ENCODE measurements at regions not wholly inside any gene's neighbourhood (a gene's known extent, or its start where the extent isn't known, plus 50 kb on each side); places are given as distances from the start of the nearest gene placed in this dataset.
"Not testable (repeated sequence)": the region's sequence is repeated elsewhere in the genome, so short reads cannot be mapped to it uniquely, and the experiment has no call there.

DNA sequence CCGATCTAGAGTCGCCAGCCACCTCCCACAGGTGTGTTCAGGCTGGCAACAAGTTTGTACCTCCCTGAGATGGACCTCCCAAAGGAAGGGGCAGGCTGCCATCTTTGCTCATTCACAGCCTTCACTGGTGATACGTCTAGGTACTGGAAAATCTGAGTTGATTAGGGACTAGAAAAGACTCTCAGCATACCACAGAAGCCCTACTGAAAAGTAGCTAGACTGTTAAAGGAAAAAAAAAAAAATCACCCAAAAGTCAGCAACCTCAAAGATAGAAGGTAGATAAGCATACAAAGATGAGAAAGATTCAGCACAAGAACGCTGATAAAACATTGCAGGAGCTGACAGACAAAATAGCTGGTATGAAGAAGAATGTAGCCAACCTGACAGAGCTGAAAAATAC, 128.6 kb upstream of the WDR75 start:
- DNase-seq (ENCODE audit: low read depth) = no peak

DNA sequence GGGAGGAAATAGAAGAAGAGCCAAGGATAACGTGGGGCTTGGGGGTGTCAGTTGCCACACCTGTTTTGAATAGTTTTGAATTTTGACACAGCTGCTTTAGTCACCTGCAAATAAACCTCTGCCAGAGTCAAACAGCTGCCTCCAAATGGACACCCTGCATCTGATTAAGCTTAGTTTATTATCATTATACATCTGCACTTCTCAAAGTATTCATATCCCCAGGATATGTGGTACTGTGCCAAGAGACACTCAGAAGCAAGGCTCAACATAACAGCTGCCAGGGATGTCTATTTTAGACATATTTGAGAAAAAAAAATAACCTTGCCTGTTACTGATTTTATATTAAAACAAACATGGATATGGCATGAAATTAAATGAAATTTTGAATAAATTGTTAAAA, 122.5 kb upstream of the WDR75 start:
- no peak for DNase-seq (ENCODE audit: low read depth)

DNA sequence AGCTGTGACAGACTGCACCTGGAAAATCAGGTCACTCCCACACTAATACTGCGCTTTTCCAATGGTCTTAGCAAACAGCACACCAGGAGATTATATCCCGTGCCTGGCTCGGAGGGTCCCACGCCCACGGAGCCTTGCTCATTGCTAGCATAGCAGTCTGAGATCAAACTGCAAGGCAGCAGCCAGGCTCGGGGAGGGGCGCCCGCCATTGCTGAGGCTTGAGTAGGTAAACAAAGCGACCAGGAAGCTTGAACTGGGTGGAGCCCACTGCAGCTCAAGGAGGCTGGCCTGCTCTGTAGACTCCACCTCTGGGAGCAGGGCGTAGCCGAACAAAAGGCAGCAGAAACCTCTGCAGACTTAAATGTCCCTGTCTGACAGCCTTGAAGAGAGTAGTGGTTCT, 121.8 kb upstream of the WDR75 start:
- not testable (repeated sequence) for DNase-seq (ENCODE audit: low read depth)

DNA sequence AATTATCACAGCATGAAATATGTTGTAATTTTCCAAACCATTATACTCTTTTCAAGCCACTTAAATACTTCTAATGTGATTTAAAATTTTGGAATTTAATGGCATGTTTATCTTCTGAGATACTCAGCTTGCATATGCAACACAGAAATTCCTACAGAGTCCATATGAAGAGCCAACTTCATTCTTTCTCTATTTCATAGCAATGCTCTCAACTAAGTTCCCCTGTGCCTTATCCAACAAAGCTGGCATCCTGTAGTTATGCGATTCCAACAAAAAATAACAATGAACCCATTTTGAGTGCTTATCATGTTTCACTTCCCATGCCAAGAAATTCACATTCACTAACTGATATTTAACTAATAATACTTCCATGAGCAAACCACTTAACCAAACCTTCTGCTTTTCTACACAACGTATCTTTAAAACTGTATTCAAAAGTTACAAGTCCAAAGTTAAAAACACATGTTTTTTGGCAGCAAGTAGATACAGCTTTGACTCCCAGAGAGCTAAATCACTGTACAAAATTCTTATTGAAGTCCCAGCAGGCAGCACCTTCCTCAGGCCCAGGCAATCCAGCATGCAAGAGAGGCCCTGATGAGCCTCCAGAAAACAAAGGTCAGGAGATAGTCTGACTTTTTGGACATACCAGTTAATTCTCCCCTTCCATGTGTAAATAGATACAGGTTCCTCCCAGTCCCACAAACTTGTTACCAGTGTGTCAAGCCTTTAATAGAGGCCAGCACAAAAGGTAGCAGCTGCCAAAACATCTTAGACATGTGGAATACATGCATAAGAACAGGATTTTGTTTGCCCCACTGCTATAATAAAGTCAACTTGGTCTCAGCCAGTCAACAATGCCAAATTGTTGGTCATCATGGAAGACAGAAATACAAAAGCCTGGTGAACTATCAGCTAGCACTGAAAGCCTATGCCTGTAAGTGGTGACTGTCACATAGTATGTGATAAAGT, 113.1 kb upstream of the WDR75 start:
- no peak for DNase-seq (ENCODE audit: low read depth)

DNA sequence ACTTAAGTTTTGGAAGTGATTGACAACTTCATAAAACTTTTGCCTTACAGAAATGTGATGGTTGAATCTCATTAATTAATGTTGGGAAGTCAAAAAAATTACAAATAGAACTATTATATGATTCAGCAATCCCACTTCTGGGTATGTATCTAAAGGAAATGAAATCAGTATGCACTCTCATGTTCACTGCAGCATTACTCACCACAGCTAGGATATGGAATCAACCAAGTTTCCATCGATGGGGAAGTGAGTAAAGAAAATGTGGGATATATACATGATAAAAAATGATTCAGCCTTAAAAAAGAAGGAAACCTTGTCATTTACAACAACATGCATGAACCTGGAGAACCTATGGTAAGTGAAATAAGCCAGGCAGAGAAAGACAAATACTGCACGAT, 112.4 kb upstream of the WDR75 start:
- no peak for DNase-seq (ENCODE audit: low read depth)

DNA sequence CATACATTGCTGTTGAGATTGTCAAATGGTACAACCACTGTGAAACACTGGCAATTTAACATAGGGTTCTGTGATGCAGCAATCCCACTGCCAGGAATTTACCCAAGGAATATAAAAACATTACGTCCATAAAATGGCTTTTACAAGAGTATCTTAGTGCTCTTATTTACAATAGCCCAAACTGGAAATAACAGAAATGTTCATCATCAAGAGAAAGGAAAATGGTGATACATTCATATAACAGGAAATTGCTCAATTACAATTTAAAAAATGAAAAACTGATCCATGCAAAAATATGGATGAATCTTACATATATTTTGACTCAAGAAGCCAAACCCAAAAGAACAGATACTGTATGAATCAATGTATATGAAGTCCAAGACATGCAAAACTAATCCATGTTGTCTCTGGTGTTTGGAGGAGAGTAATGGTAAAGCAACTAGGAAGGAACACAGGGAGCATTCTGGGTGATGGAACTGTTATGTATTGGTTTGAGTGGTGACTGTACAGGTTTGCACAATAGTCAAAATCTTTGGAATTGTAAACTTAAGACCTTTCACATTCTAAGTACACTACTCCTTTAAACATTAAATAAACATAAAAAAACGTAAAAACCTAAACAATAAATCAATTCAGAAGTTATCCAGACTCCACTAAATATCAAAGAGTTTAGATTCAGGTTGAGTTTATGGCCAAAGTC, 104.8 kb upstream of the WDR75 start:
- no peak for DNase-seq (ENCODE audit: low read depth)

DNA sequence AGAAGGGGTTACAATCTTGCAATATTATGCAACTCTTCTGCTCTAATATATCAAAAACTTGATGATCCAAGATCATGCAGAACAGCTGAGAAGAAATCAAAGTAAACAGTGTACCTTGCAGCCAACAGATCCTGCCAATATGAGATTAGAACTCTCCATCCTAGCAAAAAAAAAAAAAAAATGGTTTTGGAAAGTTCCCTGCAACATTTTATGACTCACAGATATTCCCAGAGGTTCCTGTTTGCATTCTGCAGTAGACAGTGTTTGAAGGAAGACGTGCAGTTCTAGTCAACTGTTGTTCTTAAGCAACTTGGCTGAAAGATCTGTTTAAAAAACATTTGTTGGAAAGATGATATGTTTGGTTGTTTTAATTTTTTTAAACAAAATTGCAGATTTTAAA, 103.6 kb upstream of the WDR75 start:
- no peak for DNase-seq (ENCODE audit: low read depth)

DNA sequence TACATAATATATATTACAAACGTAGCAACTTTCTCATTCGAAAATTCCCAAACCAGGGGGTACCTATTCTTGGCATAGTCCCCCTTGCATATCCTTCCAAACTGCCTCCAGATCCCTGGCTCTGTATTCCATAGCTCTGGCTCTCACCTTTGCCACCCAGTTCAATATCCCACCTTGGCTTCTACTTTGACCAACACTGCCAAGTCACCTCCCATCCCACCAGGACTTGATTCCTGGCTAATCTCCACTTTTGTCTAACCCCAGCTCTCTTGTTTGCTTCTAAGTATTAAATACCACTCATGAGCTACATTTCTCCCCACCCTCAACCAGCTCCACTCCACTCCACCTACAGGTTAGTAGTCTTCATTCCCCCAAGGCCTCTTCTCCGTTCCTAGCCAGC, 103.2 kb upstream of the WDR75 start:
- no peak for DNase-seq (ENCODE audit: low read depth)

DNA sequence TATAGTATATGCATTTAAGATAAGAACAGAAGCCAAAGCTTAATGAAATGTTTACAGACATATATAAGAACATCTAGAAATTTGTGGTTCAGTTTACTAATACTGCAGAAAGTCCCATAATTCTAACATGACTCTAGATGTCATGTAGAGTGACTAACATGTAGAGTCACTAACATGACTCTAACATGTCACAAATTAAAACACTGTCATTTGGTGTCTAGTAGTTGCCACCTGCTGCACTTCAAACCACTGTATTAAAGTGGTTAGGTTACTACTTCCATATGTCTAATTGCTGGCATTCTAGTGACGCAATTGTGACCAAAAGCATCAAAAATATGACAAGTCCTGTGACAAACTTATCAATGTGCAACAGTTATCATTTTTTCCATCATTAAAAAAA, 100.2 kb upstream of the WDR75 start:
- no peak for DNase-seq (ENCODE audit: low read depth)

DNA sequence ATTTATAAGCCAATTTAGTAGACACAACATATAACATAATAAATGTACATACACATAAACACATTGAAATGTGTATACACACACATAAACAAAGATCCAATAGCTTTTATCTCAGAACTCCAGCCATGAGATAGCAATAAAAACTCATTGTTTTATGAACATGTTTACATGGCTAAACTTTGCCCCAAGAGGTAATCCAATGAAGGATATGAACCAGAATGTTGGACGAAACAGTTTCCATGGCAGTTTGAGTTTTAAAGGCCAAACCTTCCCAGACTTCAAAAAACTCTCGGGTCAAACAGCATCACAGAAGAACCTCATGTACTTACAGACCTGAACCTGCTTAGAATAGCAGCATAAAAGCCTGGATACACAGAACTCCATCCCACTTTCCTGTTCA, 97.2 kb upstream of the WDR75 start:
- DNase-seq (ENCODE audit: low read depth) = no peak

DNA sequence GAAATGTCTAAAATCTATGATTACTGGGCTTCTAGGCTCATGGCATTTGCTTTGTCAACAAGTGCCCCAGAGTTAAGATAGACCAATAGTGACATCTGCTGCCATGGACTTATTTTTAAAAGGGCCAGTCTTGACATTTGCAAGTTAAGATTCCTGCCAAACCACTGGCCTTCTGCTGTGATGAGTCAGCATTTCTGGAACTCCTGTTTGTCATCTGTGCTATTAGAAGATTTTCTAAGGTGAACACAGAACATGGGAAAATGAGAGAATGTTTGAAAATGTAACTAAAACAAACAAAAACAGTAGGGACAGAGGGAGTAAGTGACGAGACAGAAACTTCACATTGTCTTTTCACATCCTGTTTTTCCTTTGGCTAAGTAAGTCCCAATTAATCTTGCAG, 93.7 kb upstream of the WDR75 start:
- no peak for DNase-seq (ENCODE audit: low read depth)

DNA sequence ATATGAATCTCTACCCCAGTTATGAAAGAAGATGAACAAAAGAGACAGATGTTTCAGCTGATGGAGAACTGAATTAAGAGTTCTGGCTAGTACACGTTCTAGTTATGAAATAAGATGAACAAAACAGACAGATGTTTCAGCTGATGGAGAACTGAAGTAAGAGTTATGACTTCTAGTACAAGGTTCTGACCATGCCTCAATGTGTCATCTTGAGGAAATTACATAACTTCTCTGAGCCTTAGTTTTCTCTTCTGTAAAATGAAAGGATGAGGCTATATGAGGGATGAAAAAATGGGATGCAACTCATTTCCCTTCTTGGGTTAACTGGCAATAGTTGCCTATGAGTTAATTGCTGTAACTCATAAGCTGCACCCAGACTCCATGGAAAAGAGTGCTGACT, 92.9 kb upstream of the WDR75 start:
- DNase-seq (ENCODE audit: low read depth) = no peak

DNA sequence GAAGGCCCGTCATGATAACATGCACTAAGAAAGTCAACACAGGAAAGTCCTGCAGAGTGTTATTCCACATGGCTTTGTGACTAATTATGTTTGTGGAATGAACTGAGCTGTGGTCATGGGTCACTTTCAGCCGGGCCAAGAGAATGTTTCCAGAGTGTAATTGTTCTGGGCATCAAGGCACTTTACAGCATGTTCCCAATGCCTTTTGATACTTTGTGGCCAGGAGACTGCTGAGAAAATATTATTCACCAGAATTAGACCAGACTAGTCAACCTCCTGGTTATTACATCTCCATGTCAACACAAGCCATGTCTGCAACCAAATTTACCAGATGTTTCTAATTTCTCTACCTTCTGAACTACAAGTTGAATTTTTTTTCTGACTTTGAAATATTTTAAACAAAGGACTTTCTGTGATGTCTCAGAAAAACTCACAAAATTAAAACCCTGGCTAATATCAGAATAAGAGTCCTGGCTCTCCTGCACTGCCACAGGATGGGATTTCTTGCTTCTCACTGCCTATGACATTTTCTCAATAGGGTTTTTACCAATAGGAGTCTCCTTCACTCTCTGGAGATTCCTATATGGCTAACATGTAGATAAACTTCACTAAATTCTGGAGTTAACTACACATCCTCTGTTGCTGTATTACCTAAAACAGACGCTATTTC, 90.6 kb upstream of the WDR75 start:
- DNase-seq (ENCODE audit: low read depth) = no peak

DNA sequence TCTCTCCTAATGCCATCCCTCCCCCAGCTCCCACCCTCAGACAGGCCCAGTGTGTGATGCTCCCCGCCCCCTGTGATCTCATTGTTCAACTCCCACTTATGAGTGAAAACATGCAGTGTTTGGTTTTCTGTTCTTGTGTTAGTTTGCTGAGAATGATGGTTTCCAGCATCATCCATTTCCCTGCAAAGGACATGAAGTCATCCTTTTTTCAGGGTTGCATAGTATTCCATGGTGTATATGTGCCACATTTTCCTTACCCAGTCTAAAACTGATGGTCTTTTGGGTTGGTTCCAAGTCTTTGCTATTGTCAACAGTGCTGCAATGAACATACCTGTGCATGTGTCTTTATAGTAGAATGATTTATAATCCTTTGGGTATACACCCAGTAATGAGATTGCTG, 89.3 kb upstream of the WDR75 start:
- not testable (repeated sequence) for DNase-seq (ENCODE audit: low read depth)

DNA sequence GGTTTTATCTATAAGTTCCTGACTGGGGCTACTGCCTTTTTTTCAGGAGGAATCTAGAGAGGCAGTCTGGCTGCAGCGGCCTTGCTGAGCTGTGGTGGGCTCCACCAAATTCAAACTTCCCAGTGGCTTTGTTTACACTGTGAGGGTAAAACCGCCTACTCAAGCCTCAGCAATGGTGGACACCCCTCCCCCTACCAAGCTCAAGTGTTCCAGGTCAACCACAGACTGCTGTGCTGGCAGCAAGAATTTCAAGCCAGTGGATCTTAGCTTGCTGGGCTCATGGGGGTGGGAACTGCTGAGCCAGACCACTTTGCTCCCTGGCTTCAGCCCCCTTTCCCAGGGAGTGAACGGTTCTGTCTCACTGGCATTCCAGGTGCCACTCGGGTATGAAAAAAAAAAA, 83.9 kb upstream of the WDR75 start:
- DNase-seq (ENCODE audit: low read depth) = not testable (repeated sequence)

DNA sequence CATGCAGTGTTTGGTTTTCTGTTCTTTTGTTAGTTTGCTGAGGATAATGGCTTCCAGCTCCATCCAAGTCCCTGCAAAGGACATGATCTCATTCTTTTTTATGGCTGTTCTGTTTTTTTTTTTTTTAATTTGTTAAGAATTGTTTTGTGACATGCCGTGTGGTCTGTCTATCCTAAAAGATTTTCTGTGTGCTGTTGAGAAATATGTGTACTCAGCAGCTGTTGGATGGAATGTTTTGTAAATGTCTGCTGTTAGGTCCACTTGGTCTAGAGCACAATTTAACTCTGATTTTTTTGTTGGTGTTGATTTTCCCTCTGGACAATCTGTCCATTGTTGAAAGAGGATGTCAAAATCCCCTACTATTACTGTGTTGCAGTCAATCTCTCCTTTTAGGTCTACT, 80.4 kb upstream of the WDR75 start:
- no peak for DNase-seq (ENCODE audit: low read depth)

DNA sequence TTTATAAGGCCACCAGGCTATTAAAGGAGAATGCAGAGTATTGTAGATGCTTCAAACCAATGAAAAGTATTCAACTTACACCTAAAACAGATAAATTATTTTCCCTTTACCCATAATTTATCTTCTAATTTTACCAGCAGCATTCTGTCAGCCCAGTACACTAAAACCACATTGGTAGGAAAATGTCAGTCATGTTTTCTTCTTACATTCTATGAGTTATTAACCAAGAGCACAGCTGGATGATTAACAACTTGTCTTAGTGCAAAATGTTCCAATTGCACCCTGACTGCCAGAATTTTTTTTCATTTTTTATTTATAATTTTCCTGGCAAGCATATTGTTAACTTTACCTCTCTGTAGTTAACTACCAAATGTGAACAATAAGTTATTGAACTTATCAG, 79.0 kb upstream of the WDR75 start:
- DNase-seq (ENCODE audit: low read depth) = no peak

DNA sequence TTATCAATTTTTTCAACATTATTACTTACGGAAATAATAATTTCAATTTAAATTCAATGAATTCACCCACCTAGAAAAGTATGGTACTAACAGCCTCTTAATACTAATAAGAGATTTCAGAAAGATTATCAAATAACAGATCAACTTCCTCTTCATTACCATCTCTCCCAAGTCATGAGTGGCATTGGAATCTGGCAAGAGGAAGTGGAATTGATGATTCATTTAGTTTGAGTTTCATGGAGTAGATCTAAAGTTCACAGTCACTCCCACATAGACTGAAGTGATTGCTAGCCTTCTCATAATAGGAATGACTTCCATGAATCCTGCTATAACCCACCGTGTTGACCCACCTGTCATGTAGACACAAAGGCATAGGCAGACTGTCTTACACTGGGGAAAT, 77.7 kb upstream of the WDR75 start:
- no peak for DNase-seq (ENCODE audit: low read depth)

DNA sequence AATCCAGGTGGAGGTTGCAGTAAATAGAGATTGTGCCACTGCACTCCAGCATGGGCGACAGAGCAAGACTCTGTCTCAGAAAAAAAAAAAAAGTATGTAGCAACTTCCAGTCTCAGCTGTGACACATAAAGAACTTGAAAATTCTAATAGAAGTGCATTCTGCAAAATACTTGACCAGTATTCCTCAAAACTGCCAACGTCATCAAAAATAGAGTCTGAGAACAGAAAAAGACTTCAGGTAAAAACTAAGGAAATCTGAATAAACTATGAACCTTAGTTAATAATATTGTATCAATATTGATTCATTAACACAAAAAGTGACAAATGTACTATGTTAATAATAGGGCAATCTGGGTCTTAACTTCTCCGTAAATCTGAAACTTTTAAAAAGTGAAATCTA, 76.7 kb upstream of the WDR75 start:
- DNase-seq (ENCODE audit: low read depth) = no peak

DNA sequence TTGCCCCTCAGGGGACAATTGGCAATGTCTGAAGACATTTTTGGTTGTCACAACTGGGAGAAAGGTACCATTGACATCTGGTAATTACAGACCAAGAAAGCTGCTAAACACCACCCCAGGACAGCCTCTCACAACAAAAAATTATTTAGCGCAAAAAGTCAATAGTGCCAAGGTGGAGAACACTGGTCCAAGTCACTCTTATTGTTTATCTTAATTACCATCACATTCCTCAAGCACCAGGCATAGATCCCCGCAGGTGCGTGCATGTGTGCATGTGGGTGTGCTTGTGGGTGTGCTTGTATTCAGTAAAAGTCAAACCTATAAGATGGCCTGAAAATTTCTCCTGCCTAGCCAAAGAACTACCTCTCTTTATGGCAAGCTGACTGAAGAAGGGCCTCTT, 74.9 kb upstream of the WDR75 start:
- no peak for DNase-seq (ENCODE audit: low read depth)

DNA sequence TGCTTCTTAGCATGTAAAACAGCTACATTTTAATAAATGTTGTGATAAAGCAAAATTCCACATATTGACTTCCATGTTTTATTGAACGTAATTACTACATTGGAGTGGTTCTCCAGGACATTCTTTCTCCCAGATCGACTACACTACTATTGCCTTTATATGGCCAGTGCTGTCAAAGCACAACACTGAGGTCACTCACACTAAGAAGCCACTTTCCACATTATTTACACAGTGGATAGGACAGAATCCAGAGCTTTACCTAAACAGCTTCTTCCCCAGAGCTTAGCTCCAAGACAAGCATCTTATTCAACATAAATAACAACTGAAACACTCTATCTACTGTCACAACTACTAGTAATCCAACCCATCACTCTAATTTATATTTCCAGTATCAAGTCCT, 73.9 kb upstream of the WDR75 start:
- DNase-seq (ENCODE audit: low read depth) = no peak

DNA sequence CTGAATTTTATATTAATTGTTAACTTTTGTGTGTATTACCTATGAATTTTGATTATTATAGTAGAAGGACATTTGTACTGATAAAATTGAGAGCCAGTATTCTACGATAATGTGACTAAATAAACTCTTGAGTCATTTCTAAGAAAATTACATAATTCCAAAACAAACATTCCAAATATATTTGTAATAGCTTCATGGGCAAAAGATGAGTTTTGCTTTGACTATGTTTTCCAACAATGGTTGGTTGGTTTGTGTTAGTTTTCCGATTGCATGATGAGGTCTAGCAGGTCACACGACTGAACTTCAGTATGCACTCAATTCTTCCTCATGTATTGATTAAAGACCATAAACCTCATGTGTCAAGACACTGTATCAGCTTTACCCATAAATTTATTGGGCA, 71.7 kb upstream of the WDR75 start:
- DNase-seq (ENCODE audit: low read depth) = no peak

DNA sequence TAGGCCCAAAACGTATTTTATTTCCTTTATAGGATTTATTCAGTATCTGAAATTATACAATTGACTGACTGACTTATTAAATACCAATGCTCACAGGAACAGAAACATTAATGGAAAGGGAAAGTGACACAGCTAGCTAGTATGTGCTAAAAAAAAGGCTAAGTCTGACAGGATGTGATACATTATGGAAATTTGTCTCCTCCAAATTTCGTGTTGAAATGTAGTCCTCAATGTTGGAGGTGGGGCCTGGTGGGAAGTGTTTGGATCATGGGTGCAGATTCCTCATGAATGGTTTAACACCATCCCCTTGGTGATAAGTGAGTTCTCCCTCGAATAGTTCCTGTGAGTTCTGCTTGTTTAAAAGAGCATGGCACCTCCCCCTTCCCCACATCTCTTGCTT, 70.6 kb upstream of the WDR75 start:
- no peak for DNase-seq (ENCODE audit: low read depth)

Measured in activated T-cell treated with anti-CD3 and anti-CD28 coated beads for 1 hour (primary cell).